ENCODE measurements at regions not wholly inside any gene's neighbourhood (a gene's known extent, or its start where the extent isn't known, plus 50 kb on each side); places are given as distances from the start of the nearest gene placed in this dataset.

DNA sequence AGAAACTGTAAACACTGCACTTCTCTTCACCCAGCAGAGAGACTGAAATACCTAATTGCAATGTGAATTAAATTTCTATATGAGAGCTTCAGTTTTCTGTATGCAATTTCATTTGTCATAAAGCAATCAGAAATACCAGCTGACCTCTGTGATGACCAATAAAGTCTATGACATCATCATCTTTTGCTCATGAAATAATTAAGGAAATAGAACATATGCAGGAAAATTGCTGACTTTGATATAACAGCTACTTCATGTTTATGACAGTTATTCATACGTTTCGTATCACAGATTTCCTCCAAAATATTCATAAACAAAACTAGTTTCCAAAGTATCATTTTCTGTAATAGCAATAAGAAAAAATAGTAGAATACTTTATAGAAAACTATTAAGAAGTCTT lies 652.3 kb downstream of the SLCO4C1 start:
- TF ChIP-seq TCF4 (CRISPR knock-in tag; IDR thresholded peaks at IDR 0.05; ENCODE audit: borderline replicate concordance) (no peak), ZNF70 (CRISPR knock-in tag; IDR thresholded peaks at IDR 0.05) (no peak), CREB5 (CRISPR knock-in tag; IDR thresholded peaks at IDR 0.05; ENCODE audit: low read depth) (no peak), ISL1 (CRISPR knock-in tag; IDR thresholded peaks at IDR 0.05) (no peak), ZFP3 (CRISPR knock-in tag; IDR thresholded peaks at IDR 0.05) (no peak), ZC3H10 (CRISPR knock-in tag; IDR thresholded peaks at IDR 0.05) (no peak), ESRRG (CRISPR knock-in tag; IDR thresholded peaks at IDR 0.05) (no peak), ARNTL (CRISPR knock-in tag; IDR thresholded peaks at IDR 0.05; ENCODE audit: borderline replicate concordance, low read depth) (no peak), BACH2 (CRISPR knock-in tag; IDR thresholded peaks at IDR 0.05; ENCODE audit: borderline replicate concordance) (no peak)
- TF ChIP-seq, protein P1, sequence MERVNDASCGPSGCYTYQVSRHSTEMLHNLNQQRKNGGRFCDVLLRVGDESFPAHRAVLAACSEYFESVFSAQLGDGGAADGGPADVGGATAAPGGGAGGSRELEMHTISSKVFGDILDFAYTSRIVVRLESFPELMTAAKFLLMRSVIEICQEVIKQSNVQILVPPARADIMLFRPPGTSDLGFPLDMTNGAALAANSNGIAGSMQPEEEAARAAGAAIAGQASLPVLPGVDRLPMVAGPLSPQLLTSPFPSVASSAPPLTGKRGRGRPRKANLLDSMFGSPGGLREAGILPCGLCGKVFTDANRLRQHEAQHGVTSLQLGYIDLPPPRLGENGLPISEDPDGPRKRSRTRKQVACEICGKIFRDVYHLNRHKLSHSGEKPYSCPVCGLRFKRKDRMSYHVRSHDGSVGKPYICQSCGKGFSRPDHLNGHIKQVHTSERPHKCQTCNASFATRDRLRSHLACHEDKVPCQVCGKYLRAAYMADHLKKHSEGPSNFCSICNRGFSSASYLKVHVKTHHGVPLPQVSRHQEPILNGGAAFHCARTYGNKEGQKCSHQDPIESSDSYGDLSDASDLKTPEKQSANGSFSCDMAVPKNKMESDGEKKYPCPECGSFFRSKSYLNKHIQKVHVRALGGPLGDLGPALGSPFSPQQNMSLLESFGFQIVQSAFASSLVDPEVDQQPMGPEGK (CRISPR knock-in tag; IDR thresholded peaks at IDR 0.05; ENCODE audit: borderline replicate concordance) = no peak
